ENCODE measurements at regions not wholly inside any gene's neighbourhood (a gene's known extent, or its start where the extent isn't known, plus 50 kb on each side); places are given as distances from the start of the nearest gene placed in this dataset.

DNA sequence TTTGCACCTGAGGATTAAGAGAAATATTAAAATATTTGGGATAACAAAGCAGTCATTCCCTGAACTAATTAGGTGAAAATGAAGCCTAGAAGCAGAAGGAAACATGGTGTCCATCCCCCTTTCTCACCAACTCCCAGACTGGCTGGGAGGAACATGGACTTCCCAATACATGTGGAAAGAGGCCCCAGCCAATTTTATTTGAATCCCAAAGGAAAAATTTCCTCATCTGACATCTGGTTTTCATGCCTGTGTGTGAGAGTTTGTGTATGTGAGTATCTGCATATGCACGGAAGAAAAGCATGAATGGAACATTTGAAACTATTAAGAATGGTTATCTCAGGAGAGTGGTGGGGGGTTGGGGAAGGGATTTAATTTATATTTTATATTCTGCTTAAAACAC is 84.3 kb downstream of the COPS8 start:
- TF ChIP-seq, protein P1, sequence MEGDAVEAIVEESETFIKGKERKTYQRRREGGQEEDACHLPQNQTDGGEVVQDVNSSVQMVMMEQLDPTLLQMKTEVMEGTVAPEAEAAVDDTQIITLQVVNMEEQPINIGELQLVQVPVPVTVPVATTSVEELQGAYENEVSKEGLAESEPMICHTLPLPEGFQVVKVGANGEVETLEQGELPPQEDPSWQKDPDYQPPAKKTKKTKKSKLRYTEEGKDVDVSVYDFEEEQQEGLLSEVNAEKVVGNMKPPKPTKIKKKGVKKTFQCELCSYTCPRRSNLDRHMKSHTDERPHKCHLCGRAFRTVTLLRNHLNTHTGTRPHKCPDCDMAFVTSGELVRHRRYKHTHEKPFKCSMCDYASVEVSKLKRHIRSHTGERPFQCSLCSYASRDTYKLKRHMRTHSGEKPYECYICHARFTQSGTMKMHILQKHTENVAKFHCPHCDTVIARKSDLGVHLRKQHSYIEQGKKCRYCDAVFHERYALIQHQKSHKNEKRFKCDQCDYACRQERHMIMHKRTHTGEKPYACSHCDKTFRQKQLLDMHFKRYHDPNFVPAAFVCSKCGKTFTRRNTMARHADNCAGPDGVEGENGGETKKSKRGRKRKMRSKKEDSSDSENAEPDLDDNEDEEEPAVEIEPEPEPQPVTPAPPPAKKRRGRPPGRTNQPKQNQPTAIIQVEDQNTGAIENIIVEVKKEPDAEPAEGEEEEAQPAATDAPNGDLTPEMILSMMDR (IDR thresholded peaks at IDR 0.05; ENCODE audit: insufficient read depth, low read depth, low read length, missing control alignments), result no peak
- no peak overlapping the region for H3K4me3 ChIP-seq (ENCODE audit: low read length)
- DNase-seq (ENCODE audit: low read depth), result no peak

DNA sequence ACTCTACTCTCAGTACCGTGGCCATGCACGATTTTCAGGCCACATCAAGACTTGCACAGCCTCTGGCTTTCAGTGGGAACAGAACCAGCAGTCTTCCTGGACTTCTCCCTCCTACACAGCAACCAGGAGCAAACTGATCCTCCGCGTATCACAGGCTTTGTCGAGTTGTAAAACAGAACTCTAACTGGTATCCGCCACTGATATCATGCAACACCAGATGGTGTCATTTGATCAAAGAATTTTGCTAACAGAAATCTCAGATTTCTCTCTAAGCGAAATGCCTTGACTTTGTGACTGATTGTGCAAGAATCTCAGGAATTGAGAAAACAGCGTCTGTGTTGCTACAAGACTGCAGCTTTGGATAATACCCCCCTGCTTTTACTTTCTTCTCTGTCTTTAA is 85.7 kb downstream of the COPS8 start:
- TF ChIP-seq, protein P1 (IDR thresholded peaks at IDR 0.05; ENCODE audit: insufficient read depth, low read depth, low read length, missing control alignments), result peak; percentile 33
- no peak overlapping the region for H3K4me3 ChIP-seq (ENCODE audit: low read length)

DNA sequence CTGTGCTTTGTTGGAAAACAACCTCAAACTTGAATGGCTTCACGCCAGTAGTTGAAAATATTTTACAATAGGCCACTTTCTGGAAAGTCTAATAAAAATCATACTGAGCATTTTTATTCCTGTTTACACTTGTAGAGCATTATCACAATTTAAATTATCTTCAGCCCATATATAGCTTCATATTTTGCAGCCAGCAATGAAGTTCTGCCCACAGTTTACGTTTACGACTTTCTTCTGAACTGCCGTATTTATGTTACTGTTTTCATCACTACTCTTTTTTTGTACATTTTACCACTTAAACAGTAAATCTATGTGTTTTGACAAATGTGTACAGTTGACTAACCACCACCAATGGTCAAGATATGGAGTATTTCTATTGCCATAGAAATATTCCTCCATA is 86.2 kb downstream of the COPS8 start:
- no peak for DNase-seq (ENCODE audit: low read depth)
- TF ChIP-seq, protein P1 (IDR thresholded peaks at IDR 0.05; ENCODE audit: insufficient read depth, low read depth, low read length, missing control alignments), result no peak
- no peak overlapping the region for H3K4me3 ChIP-seq (ENCODE audit: low read length)

More for the DNA sequence above, 85.7 kb downstream of the COPS8 start:
- peak; percentile 78 for DNase-seq (ENCODE audit: low read depth)

DNA sequence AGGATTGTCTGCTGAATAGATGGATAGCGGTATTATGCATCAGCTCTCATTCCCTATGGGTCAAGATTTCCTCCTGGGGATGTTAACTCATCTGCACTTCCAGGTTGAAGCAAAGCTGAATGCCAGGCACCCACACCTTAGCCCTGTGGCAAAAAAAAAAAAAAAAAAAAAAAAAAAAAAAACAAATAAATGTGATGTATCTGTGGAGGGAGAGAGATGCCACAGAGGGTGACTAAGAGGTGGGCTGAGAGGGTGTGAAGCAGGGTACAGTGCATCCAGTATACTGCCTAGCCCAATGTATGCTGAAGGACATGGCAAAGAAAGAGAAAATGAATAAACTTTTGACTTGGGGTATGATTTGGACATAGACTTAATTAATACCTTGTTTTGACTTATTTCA is 91.4 kb downstream of the COPS8 start:
- no peak for DNase-seq (ENCODE audit: low read depth)
- no peak overlapping the region for H3K4me3 ChIP-seq (ENCODE audit: low read length)
- TF ChIP-seq, protein P1 (IDR thresholded peaks at IDR 0.05; ENCODE audit: insufficient read depth, low read depth, low read length, missing control alignments), result no peak

DNA sequence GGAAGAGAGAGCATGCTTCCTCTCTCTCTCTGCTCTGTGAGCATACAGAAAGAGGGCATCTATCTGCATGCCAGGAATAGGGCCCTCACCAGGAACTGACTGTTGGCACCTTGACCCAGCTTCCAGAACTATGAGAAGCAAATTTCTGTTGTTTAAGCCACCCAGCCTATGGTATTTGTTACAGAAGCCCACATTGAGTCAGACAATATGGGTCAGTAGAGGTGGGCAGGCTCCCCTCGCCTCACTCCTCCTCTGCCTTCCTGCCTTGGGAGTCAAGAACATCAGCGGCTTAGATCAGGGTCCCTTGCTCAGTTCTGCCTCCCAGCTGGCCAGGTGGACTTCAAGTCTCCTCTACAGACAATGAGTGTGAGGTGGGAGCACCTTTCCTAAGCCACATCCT is 92.3 kb downstream of the COPS8 start:
- TF ChIP-seq, protein P1 (IDR thresholded peaks at IDR 0.05; ENCODE audit: insufficient read depth, low read depth, low read length, missing control alignments), result no peak
- DNase-seq (ENCODE audit: low read depth), result no peak
- H3K4me3 ChIP-seq (ENCODE audit: low read length), result no peak overlapping the region

DNA sequence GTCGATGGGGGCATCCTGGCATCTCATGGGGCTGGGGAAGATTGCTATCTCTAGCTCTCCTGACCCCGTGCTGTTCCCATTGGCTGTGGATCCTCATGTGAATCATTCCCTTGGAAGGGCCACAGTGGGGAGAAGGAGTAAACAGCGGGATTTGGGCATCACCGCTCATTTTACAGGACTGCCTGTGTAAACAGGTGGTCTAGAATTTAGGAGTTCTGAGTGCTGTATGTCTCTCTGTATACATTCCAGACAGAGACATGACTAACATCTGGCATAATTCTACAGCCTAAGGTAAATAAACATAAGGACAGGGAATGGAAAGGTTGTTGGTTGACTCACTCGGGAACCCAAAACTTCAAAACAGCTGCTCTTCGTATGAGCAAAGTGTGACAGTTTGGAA is 92.7 kb downstream of the COPS8 start:
- peak; percentile 78 for DNase-seq (ENCODE audit: low read depth)
- no peak overlapping the region for H3K4me3 ChIP-seq (ENCODE audit: low read length)
- TF ChIP-seq, protein P1 (IDR thresholded peaks at IDR 0.05; ENCODE audit: insufficient read depth, low read depth, low read length, missing control alignments), result no peak

DNA sequence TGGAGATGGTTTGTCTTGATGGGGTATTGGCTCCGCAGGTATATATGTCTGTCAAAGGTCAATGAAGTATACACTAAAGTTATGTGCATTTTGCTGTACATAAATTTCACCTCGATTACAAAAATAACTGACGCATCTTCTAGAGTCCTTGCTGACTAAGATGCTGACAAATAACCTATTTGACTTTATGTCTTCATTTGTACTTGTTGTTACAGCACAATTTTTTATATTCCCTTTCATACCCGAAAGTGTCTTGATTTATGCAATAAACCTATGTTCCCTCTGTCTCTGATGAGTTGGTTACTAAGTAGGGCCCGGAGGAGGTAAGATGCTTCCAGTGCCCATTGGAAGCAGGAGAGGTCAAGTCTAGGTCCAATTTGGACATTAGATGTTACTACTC is 93.5 kb downstream of the COPS8 start:
- TF ChIP-seq, protein P1 (IDR thresholded peaks at IDR 0.05; ENCODE audit: insufficient read depth, low read depth, low read length, missing control alignments), result no peak
- no peak for DNase-seq (ENCODE audit: low read depth)
- H3K4me3 ChIP-seq (ENCODE audit: low read length), result no peak overlapping the region

All from epithelial cell of esophagus (primary cell).